ENCODE measurements at regions not wholly inside any gene's neighbourhood (a gene's known extent, or its start where the extent isn't known, plus 50 kb on each side); places are given as distances from the start of the nearest gene placed in this dataset.

GRCh38 chr4:110907801-110908313, 285.0 kb upstream of the PITX2 start:
- Histone ChIP-seq H3K79me2 (no peaks in the 10 kb centered on the region), H3K4me3 (no peak overlapping the region)

GRCh38 chr4:110914791-110915190, 291.9 kb upstream of the PITX2 start:
- WGBS (ENCODE audit: low lambda C conversion rate, missing lambda C conversion rate), result 88% methylated on average over 3 of the region's 3 CpGs
- H3K4me2 ChIP-seq, result no peak overlapping the region
- DNase-seq (ENCODE audit: low spot score), result no peak
- no peak overlapping the region for H2AFZ ChIP-seq
- H3K27ac ChIP-seq, result no peak overlapping the region
- H3K9me2 ChIP-seq (replicated peaks; ENCODE audit: insufficient read depth), result no peaks in the 10 kb centered on the region
- peaks cover 14% of the 10 kb centered on the region for H3K27me3 ChIP-seq
- no peaks in the 10 kb centered on the region for H3K79me2 ChIP-seq
- no peak for TF ChIP-seq EZH2phosphoT487 (IDR thresholded peaks at IDR 0.05; ENCODE audit: low read depth, severe bottlenecking, unreplicated experiment)
- no peaks in the 10 kb centered on the region for H3K36me3 ChIP-seq (replicated peaks; ENCODE audit: insufficient read depth, low read depth)
- H3K9me3 ChIP-seq (ENCODE audit: low read depth), result no peaks in the 10 kb centered on the region
- H3K4me1 ChIP-seq (ENCODE audit: insufficient read depth), result no peaks in the 10 kb centered on the region
- no peaks in the 10 kb centered on the region for H4K20me1 ChIP-seq (ENCODE audit: insufficient read depth, poor library complexity, severe bottlenecking)
- no peak overlapping the region for H3K4me3 ChIP-seq

More at GRCh38 chr4:110907801-110908313, 285.0 kb upstream of the PITX2 start:
- Histone ChIP-seq H3K36me3 (replicated peaks; ENCODE audit: insufficient read depth, low read depth) (no peaks in the 10 kb centered on the region), H3K4me1 (ENCODE audit: insufficient read depth) (peaks cover 3% of the 10 kb centered on the region), H3K9me2 (replicated peaks; ENCODE audit: insufficient read depth) (no peaks in the 10 kb centered on the region), H2AFZ (no peak overlapping the region), H4K20me1 (ENCODE audit: insufficient read depth, poor library complexity, severe bottlenecking) (no peaks in the 10 kb centered on the region), H3K27ac (no peak overlapping the region), H3K27me3 (no peaks in the 10 kb centered on the region), H3K4me2 (no peak overlapping the region), H3K9me3 (ENCODE audit: low read depth) (no peaks in the 10 kb centered on the region)
- no peak for TF ChIP-seq EZH2 (IDR thresholded peaks at IDR 0.05; ENCODE audit: borderline replicate concordance)
- no peak for TF ChIP-seq CTCF (IDR thresholded peaks at IDR 0.05; ENCODE audit: poor library complexity)
- TF ChIP-seq EZH2phosphoT487 (IDR thresholded peaks at IDR 0.05; ENCODE audit: low read depth, severe bottlenecking, unreplicated experiment), result no peak
- 79% methylated on average over 1 of the region's 1 CpG for WGBS (ENCODE audit: low lambda C conversion rate, missing lambda C conversion rate)
- no peak for DNase-seq (ENCODE audit: low spot score)

GRCh38 chr4:110915301-110915700, 292.4 kb upstream of the PITX2 start:
- WGBS (ENCODE audit: low lambda C conversion rate, missing lambda C conversion rate), result 63% methylated on average over 3 of the region's 3 CpGs
- TF ChIP-seq EZH2phosphoT487 (IDR thresholded peaks at IDR 0.05; ENCODE audit: low read depth, severe bottlenecking, unreplicated experiment), result no peak
- no peak for TF ChIP-seq CTCF (IDR thresholded peaks at IDR 0.05; ENCODE audit: poor library complexity)
- TF ChIP-seq EZH2 (IDR thresholded peaks at IDR 0.05; ENCODE audit: borderline replicate concordance), result no peak

GRCh38 chr4:110916505-110916904, 293.6 kb upstream of the PITX2 start:
- no peak for TF ChIP-seq EZH2phosphoT487 (IDR thresholded peaks at IDR 0.05; ENCODE audit: low read depth, severe bottlenecking, unreplicated experiment)
- no peak for TF ChIP-seq EZH2 (IDR thresholded peaks at IDR 0.05; ENCODE audit: borderline replicate concordance)
- TF ChIP-seq CTCF (IDR thresholded peaks at IDR 0.05; ENCODE audit: poor library complexity), result no peak
- 78% methylated on average over 2 of the region's 2 CpGs for WGBS (ENCODE audit: low lambda C conversion rate, missing lambda C conversion rate)

More at GRCh38 chr4:110915301-110915700, 292.4 kb upstream of the PITX2 start:
- no peaks in the 10 kb centered on the region for H3K9me2 ChIP-seq (replicated peaks; ENCODE audit: insufficient read depth)
- H3K9me3 ChIP-seq (ENCODE audit: low read depth), result no peaks in the 10 kb centered on the region
- H3K4me2 ChIP-seq, result no peak overlapping the region
- H3K27me3 ChIP-seq, result peaks cover 14% of the 10 kb centered on the region
- DNase-seq (ENCODE audit: low spot score), result no peak
- H4K20me1 ChIP-seq (ENCODE audit: insufficient read depth, poor library complexity, severe bottlenecking), result no peaks in the 10 kb centered on the region
- H3K27ac ChIP-seq, result no peak overlapping the region
- H2AFZ ChIP-seq, result no peak overlapping the region
- H3K4me1 ChIP-seq (ENCODE audit: insufficient read depth), result no peaks in the 10 kb centered on the region
- H3K4me3 ChIP-seq, result no peak overlapping the region
- H3K36me3 ChIP-seq (replicated peaks; ENCODE audit: insufficient read depth, low read depth), result no peaks in the 10 kb centered on the region
- H3K79me2 ChIP-seq, result no peaks in the 10 kb centered on the region

More at GRCh38 chr4:110916505-110916904, 293.6 kb upstream of the PITX2 start:
- Histone ChIP-seq H3K4me1 (ENCODE audit: insufficient read depth) (no peaks in the 10 kb centered on the region), H3K9me3 (ENCODE audit: low read depth) (no peaks in the 10 kb centered on the region), H3K4me2 (no peak overlapping the region), H3K9me2 (replicated peaks; ENCODE audit: insufficient read depth) (no peaks in the 10 kb centered on the region), H4K20me1 (ENCODE audit: insufficient read depth, poor library complexity, severe bottlenecking) (no peaks in the 10 kb centered on the region), H3K4me3 (no peak overlapping the region), H3K27me3 (peaks cover 14% of the 10 kb centered on the region), H3K79me2 (no peaks in the 10 kb centered on the region), H3K36me3 (replicated peaks; ENCODE audit: insufficient read depth, low read depth) (no peaks in the 10 kb centered on the region), H3K27ac (no peak overlapping the region), H2AFZ (no peak overlapping the region)
- DNase-seq (ENCODE audit: low spot score), result no peak
